Activated naive CD8-positive, alpha-beta T cell treated with anti-CD3 and anti-CD28 coated beads, Interleukin-2, amount 50 U/mL, for 16 hours (primary cell): ENCODE measurements at regions not wholly inside any gene's neighbourhood (a gene's known extent, or its start where the extent isn't known, plus 50 kb on each side); places are given as distances from the start of the nearest gene placed in this dataset.

Source experiments
- DNase-seq: peaks from one replicate; pipeline ENCODE4 v3.0.0-alpha.2; 2020; ENCODE audit warnings: low read depth, low spot score

DNA sequence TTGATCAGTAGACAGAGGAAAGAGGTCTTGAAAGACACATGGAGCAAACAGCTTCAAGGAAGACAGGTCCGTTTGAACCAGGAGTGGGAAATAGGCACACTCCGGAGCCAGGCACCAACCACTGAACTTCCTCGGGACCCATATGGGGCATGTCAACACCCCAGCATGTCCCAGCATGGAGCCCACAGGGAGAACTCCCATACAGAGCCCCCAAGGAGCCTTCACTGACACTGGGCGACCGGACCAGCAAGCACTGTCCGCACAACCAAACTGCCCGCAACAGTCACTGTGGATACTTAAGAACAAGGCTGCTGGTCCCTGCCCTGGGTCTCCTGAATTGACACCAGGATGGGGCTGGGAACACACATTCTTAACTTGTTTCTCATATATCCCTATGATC is 286.2 kb upstream of the SALL3 start:
- no peak for DNase-seq

DNA sequence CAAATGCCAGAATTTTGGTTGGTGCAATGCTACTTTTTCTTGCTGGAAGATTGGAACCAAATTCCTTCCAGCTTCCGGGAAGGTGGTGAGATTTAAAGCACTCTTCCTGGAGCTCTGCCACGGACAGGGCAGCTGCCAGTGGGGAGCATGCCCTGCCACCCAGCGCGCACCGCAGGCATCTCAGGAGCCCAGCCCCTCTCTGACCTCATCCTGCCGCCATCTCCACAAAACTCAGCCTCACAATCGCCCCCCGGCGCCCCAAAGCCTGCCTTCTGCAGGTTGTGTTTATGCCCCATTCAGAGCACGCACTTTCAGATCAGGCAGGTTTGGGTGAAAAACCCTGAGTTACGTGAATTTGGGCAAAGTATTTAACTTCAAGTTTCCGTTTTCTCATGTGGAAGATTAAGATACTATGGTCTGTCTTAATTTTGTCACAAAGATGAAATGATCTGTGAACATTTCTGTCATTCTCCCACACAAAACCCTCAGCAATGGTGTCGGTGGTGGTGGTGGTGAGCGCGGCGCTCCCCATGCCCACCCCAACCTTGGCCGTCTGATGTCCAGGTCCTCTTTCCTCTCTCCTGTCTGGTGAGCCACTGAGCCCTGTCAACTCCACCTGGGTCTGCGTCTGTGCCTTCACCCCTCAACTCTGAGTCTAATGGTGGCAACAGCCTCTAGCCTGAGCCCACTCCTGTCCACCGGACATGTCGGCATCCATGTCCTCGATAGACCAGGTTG is 282.8 kb upstream of the SALL3 start:
- no peak for DNase-seq

- DNase-seq: no peak
Observed at GRCh38 chr18:78697446-78697845, 282.2 kb upstream of the SALL3 start.

GRCh38 chr18:78698914-78699313 is 280.7 kb upstream of the SALL3 start:
- no peak for DNase-seq

DNA sequence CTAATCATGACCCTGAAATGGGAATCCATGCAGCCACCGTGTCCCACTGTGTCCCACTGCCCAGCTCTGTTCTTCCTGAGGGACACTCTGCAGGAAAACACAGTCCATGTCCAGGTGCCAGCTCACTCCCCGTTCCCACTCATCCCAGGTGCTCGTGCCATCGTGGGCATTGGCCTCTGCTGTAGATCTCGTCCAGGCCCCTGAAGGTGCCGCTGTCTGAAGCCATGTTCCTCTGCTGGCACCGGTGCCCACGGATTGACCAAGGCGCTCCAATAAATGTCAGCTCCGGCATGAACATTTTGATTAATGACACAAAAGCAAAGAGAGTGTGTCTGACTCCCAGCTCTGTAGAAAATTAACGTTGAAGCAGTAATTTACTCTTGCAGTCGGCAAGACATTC is 280.1 kb upstream of the SALL3 start:
- DNase-seq: no peak

DNA sequence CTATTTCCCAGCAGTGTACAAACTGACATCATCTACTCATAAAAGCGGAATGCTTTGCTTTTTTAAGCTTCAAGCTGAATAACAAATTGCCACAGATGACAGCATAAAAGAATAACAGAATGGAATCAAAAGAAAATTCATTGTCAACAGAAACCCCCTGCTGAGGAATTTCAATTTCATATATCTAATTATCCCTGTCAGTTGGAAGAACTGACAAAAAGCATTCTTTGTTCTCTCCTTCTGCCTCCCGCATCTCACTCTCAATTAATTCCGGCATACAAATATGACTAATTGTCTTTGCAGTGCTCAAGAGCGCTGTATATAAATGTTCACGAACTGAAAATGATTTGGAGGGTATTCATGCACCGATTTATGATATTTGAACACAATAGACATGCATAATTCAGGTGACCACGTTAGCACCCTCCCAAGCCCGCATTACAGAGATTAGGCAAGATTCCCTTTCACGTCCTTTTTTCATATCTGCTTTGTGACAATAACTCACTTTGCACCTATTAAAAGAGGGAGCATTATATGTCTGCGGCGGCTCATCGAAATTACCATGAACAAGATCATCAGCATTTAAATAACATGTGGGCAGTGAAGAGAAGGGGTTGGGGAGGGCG is 277.7 kb upstream of the SALL3 start:
- DNase-seq: no peak

DNA sequence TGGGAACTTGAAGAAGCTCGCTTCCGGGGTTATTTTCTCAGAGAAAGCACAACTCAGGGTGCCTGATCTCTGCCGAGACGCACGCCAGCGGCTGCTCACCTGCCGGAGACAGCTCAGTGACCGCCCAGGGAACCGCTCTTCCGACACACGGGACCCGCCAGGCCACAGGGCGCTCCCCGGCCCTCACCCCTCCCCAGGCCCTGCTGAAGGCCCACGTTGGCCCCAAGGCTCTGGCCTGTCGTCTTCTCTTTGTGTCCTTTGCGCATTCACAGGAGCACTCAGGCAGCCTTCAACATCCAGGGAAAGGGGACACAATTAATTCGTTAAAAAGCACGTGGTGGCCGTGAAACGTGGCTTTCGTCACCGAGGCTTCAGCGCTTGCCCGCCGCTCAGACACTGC is 276.3 kb upstream of the SALL3 start:
- no peak for DNase-seq

DNA sequence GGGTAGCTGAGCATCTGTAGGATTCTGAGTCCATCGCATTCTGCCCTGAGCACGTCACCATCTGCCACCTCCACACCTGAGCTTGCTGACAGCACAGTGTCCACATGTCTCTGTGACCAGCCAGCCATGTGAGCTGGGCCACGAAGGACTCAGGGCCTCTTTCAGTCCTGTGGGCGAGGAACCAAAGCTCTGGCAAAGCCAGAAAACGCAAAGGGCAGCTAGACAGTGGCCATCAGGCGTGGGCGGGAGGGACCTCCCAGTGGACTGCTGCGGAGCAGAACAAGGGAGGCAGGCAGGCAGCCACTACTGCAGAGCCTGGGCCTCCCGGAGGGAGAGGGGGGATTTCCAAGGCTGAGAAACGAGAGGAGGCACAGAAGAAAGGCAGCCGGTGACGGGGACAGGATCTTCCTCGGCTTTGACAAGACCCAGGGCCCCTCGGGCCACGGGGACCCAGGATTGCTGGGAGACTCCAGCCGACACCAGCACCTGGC is 274.6 kb upstream of the SALL3 start:
- no peak for DNase-seq

DNA sequence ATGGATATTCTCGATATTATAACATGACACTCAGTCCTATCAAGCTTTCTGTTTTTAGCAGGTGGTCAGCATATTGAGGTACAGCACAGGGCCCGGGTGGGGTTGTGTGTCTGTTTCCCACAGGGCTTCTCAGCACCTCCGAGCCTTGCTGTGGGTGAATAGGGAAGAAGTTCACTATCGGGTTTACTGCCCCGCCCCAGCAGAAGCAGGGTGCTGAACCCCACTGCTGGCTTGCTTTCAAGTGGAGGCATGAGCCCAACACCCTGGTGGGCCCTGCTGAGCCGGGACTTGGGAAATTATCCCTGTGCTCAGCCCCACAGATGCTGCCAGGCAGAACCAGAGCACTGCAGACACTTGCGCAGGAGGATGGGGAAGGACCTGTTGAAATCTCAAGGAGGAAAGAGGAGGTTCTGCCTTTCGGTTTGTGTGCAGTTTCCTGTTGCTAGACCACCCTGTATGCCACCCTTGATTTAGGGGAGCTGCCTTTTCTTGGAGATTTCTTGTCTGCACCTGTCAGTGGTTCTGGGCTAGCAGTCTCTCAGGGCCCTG is 270.3 kb upstream of the SALL3 start:
- DNase-seq: no peak

GRCh38 chr18:78711316-78711715 is 268.3 kb upstream of the SALL3 start:
- no peak for DNase-seq

DNA sequence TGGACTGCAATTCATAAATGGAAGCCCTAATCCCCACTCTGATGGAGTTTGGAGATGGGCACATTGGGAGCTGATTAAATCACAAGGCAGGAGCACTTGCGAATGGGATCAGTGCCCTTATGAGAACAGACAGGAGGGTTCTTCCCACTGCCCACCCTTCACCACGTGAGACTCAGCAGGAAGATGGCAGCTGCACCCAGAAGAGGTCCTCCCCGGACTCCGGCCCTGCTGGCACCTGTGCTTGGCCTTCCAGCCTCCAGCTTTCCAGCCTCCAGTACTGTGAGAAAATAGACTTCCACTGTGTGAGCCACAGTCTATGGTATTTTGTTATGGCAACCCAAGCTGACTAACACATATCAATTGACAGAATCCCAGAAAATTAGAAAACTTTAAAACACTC is 267.6 kb upstream of the SALL3 start:
- no peak for DNase-seq

- no peak for DNase-seq
Observed at GRCh38 chr18:78713069-78713468, 266.5 kb upstream of the SALL3 start.

DNA sequence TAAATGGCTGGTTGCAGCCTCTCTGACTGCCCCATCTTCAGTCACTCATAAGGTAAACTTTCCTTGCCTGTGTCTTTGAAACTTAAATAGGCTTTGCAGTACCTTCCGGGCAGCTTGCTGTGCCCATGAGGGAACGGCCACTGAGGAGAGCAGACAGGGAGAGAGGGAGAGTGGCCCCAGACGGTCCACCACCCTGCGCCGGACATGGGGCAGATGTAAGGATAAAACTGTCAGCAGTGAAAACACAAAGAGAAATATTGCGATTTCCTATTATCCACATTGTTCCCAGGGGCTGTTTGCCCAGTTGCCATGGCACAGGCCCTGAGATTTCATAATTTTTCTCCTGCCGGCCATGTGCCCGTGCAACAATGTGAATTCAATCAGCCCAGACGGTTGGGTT is 265.9 kb upstream of the SALL3 start:
- DNase-seq: no peak

DNA sequence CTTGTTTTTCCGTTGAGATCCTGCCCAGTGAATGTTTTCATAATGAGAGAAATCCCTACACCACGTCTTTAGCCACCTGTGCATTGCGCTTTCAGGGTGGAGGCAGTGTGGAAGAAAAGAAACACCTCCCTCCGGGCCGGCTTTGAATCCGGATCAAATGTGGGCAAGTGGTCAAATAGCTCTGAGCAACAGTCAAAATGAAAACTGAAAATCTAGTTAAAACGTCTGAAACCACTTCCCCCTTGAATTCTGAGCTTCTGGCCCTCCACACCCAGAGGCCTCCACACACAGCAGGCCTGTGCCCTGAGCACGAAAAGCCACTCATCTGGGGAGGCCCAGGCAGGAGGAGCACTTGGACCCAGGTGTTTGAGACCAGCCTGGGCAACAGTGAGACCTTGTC is 263.6 kb upstream of the SALL3 start:
- DNase-seq: no peak

- no peak for DNase-seq
Observed at GRCh38 chr18:78716581-78716980, 263.0 kb upstream of the SALL3 start.

GRCh38 chr18:78717051-78717765 is 262.4 kb upstream of the SALL3 start:
- DNase-seq: no peak

DNA sequence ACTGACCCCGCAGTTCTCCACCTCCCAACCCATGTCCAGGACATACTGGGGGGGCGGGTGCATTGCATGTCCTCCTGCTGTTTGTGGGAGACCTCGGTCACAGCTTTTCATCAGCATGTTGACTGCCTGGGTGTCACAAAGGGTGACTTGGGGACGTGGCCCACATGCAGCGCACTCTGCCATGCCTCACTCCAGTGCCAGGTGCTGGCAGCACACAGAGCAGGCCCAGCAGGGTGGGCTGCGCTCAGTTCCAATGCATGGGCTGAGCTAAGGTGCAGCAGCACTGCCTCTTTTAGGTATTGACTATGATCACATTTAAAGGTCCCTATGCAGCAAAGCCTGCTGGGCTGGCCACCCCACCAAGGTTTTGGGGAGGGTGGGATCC is 261.9 kb upstream of the SALL3 start:
- DNase-seq: no peak

GRCh38 chr18:78719821-78720220 is 259.8 kb upstream of the SALL3 start:
- DNase-seq: no peak

DNA sequence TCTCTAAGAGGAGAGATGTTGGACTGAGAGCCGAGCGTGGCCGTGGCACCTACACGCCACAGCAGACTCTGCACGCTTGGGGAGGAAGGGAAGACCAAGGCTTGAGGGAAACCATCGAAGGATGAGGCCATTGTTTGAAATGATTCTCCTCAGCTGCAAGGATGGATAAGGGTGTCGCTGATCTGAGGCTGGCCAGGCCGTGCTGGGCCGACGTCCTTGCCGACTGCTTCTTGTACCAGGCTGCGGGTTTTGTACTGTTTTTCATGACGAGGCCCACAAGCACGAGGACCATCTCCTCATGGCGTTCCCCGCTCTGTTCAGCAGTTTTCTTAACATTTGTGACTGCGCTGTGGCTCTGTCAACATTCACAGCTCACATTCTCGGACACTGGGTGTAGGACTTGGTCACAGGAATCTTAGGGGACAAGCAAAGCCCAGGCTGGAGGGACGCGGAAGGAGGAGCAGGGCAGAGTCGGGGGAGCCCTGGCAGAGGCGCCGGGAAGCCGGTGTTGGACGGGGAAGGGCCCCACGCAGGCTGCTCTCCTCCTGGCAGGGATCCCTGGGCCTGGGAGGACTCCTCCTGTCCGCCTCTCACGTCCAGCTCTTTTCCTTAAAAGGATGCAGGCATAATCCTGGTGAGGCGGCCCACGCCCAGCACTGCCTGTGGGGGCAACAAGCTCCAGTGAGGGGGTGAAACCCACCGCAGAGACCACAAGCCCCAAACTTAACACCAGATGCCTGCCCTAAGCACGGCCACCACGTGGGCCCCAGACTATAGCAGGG is 259.0 kb upstream of the SALL3 start:
- DNase-seq: no peak

- DNase-seq: no peak
Observed at GRCh38 chr18:78721238-78721875, 258.3 kb upstream of the SALL3 start.

DNA sequence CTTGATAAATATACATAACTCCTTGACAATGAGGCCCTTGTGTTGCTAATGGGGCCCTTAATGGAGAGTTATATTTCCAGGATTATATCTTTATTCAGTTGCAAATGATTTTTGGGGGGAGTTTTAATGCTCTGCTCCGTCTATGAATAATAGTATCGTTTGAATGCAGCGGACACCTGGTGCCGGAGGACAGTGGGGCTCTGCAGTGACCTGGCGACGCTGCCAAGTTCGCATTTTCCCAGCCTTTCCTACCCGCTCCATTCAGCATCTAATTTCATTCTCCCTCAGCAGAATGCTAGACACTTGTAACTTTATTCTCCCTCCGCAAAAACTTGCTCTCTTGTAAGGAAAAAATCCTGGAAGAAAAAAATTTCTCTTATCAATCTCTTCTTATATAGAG is 257.6 kb upstream of the SALL3 start:
- no peak for DNase-seq
